ENCODE measurements at regions not wholly inside any gene's neighbourhood (a gene's known extent, or its start where the extent isn't known, plus 50 kb on each side); places are given as distances from the start of the nearest gene placed in this dataset.
"Not testable (repeated sequence)": the region's sequence is repeated elsewhere in the genome, so short reads cannot be mapped to it uniquely, and the experiment has no call there.

DNA sequence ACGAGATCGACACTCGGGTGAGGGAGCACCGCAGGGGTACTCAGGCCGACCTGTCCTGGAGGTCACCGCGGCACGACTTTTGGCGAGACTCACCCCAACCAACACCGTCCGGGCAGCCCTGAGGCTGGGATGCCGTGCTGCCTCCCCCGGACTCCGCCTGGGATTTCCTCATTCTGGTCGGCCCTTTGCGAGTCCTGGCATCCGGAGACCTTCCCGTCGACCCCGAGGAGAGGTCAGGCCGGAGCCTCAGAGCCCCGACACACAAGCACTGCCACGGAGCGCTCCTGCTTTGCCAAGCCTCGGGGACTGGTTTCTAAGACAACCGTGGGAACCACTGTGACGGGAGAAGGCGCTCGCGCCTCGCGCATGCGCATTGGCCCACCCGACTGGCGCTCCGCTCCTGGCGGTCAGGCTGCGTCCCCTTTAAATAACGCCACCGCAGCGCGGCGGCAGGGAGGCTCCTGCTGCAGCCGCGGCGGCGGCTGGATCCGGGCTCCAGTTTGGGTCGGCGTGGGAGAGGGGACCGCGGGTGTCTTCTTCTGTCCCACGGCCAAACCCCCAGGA, 166.4 kb upstream of the ZNF337 start:
- TF ChIP-seq, protein P1, sequence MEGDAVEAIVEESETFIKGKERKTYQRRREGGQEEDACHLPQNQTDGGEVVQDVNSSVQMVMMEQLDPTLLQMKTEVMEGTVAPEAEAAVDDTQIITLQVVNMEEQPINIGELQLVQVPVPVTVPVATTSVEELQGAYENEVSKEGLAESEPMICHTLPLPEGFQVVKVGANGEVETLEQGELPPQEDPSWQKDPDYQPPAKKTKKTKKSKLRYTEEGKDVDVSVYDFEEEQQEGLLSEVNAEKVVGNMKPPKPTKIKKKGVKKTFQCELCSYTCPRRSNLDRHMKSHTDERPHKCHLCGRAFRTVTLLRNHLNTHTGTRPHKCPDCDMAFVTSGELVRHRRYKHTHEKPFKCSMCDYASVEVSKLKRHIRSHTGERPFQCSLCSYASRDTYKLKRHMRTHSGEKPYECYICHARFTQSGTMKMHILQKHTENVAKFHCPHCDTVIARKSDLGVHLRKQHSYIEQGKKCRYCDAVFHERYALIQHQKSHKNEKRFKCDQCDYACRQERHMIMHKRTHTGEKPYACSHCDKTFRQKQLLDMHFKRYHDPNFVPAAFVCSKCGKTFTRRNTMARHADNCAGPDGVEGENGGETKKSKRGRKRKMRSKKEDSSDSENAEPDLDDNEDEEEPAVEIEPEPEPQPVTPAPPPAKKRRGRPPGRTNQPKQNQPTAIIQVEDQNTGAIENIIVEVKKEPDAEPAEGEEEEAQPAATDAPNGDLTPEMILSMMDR (IDR thresholded peaks at IDR 0.05), result peak in 4 of 6 experiments; percentile 19 to 43 (median 30)
- peak; percentile 89 to 96 (median 90) for DNase-seq
- H3K9me3 ChIP-seq (replicated peaks in 1 of 3); H3K36me3 ChIP-seq (replicated peaks in 1 of 2); H3K27ac ChIP-seq; intact Hi-C loops (cut with DNase I); H3K27me3 ChIP-seq: not testable (repeated sequence)
- Histone ChIP-seq H3K4me1 (replicated peaks in 1 of 2) (peaks cover 11 to 31% of the 10 kb centered on the region in 2 donors), H3K4me3 (peak overlapping the region in 3 of 4 donors; percentile 7 to 55 (median 7))
- WGBS, 4 donors, result 0 to 1% (median 0%) methylated on average over 2 to 53 of the region's 53 CpGs

GRCh38 chr20:25860531-25861150, 164.0 kb upstream of the ZNF337 start:
- H3K27ac ChIP-seq, result no peak overlapping the region
- H3K9me3 ChIP-seq (replicated peaks in 1 of 3), result no peaks in the 10 kb centered on the region
- no peaks in the 10 kb centered on the region for H3K27me3 ChIP-seq
- peaks cover 11 to 27% of the 10 kb centered on the region in 2 donors for H3K4me1 ChIP-seq (replicated peaks in 1 of 2)
- WGBS, 4 donors, result 52 to 63% (median 53%) methylated on average over 21 to 23 of the region's 23 CpGs
- H3K36me3 ChIP-seq (replicated peaks in 1 of 2), result no peaks in the 10 kb centered on the region
- intact Hi-C loops (cut with DNase I), result no loop called here
- TF ChIP-seq, protein P1 (IDR thresholded peaks at IDR 0.05), result no peak
- no peak for TF ChIP-seq POLR2A (IDR thresholded peaks at IDR 0.05)
- peak in 1 of 7 donors; percentile 21 for DNase-seq
- H3K4me3 ChIP-seq, result no peak overlapping the region

- no peaks in the 10 kb centered on the region for H3K27me3 ChIP-seq
- no peak overlapping the region for H3K27ac ChIP-seq
- no peak overlapping the region for H3K4me3 ChIP-seq
- TF ChIP-seq, protein P1 (IDR thresholded peaks at IDR 0.05), result no peak
- no peak for TF ChIP-seq POLR2A (IDR thresholded peaks at IDR 0.05)
- H3K4me1 ChIP-seq (replicated peaks in 1 of 2), result peaks cover 11 to 27% of the 10 kb centered on the region in 2 donors
- intact Hi-C loops (cut with DNase I), result no loop called here
- DNase-seq, result peak; percentile 52 to 92 (median 72)
- no peaks in the 10 kb centered on the region for H3K9me3 ChIP-seq (replicated peaks in 1 of 3)
- WGBS, 4 donors, result 15 to 34% (median 25%) methylated on average over 9 to 51 of the region's 51 CpGs
- no peaks in the 10 kb centered on the region for H3K36me3 ChIP-seq (replicated peaks in 1 of 2)
Measured at GRCh38 chr20:25859649-25860530, 163.2 kb upstream of the ZNF337 start.
